Keratinocyte (primary cell): ENCODE measurements at regions not wholly inside any gene's neighbourhood (a gene's known extent, or its start where the extent isn't known, plus 50 kb on each side); places are given as distances from the start of the nearest gene placed in this dataset.

ENCODE experiments used
- DNase-seq: peaks from one replicate; pipeline ENCODE4 v3.0.0-alpha.2; 2011; ENCODE audit warnings: low read depth, missing footprints, low spot score
- FAIRE-seq: peaks from 2 replicates; lab custom pipeline; 2011; peaks lifted over from hg19 to GRCh38; lab: Jason Lieb, UNC
- H2AFZ ChIP-seq: 2 replicates; pipeline ENCODE4 v1.6.0; 2012; ENCODE audit warnings: low read length, control low read depth, inconsistent platforms; ENCODE audit not compliant: control insufficient read depth
- H3K27ac ChIP-seq: 2 replicates; pipeline ENCODE4 v1.5.1; 2011; ENCODE audit warnings: low read length; ENCODE audit not compliant: control insufficient read depth, insufficient read depth
- H3K27me3 ChIP-seq: 3 replicates; pipeline ENCODE4 v1.6.0; 2011; ENCODE audit warnings: low read length; ENCODE audit not compliant: control insufficient read depth, insufficient read depth; ENCODE audit errors: extremely low read depth
- H3K36me3 ChIP-seq, 2 experiments: 2 replicates in 1 of 2; 3 replicates in 1 of 2; pipeline ENCODE4 v1.5.1; 2011; ENCODE audit warnings: low read length in 2 of 2, mild to moderate bottlenecking in 1 of 2; ENCODE audit not compliant: control insufficient read depth in 2 of 2, insufficient read depth in 2 of 2; ENCODE audit errors: extremely low read depth in 1 of 2
- H3K4me1 ChIP-seq: 3 replicates; pipeline ENCODE4 v1.5.1; 2011; ENCODE audit warnings: low read length; ENCODE audit not compliant: control insufficient read depth, insufficient read depth; ENCODE audit errors: extremely low read depth
- H3K4me2 ChIP-seq: 3 replicates; pipeline ENCODE4 v1.6.0; 2011; ENCODE audit warnings: low read depth, low read length; ENCODE audit not compliant: control insufficient read depth, insufficient read depth; ENCODE audit errors: extremely low read depth
- H3K4me3 ChIP-seq, 3 experiments: fragments of 200-600 bp in 1 of 3; sonication (generic) in 1 of 3; 2 replicates in 2 of 3; 3 replicates in 1 of 3; pipeline ENCODE4 v1.5.1; 2011 to 2016; ENCODE audit warnings: low read length in 3 of 3, mild to moderate bottlenecking in 3 of 3, control low read depth in 2 of 3, inconsistent platforms in 1 of 3, low read depth in 1 of 3, mixed read lengths in 1 of 3, mixed run types in 1 of 3, moderate library complexity in 1 of 3; ENCODE audit not compliant: control insufficient read depth in 2 of 3, insufficient read depth in 2 of 3; ENCODE audit errors: extremely low read depth in 1 of 3
- H3K79me2 ChIP-seq: 2 replicates; pipeline ENCODE4 v1.6.0; 2012; ENCODE audit warnings: low read length; ENCODE audit not compliant: control insufficient read depth, insufficient read depth
- H3K9ac ChIP-seq: 3 replicates; pipeline ENCODE4 v1.6.0; 2011; ENCODE audit warnings: low read length; ENCODE audit not compliant: control insufficient read depth, insufficient read depth; ENCODE audit errors: extremely low read depth
- H3K9me1 ChIP-seq: 3 replicates; pipeline ENCODE4 v1.6.0; 2011; ENCODE audit warnings: low read length; ENCODE audit not compliant: control insufficient read depth, insufficient read depth; ENCODE audit errors: extremely low read depth
- H3K9me3 ChIP-seq: 2 replicates; pipeline ENCODE4 v1.5.1; 2012; ENCODE audit warnings: low read depth, low read length; ENCODE audit not compliant: control insufficient read depth
- H4K20me1 ChIP-seq: 3 replicates; pipeline ENCODE4 v1.6.0; 2011; ENCODE audit warnings: low read length; ENCODE audit not compliant: control insufficient read depth, insufficient read depth; ENCODE audit errors: extremely low read depth
- EZH2 ChIP-seq: IDR thresholded peaks from one replicate; pipeline ENCODE4 v1.6.1; 2012; ENCODE audit warnings: inconsistent platforms, mild to moderate bottlenecking, low read length, moderate library complexity
- dilution Hi-C: fragments of 300-500 bp; cut with MboI; formaldehyde crosslinking; loops from one replicate; pipeline ENCODE4 v1.7.0; 2020; ENCODE audit warnings: low sequenced_read_pairs; ENCODE audit not compliant: extremely low pct_ligation_motif_present
- TF ChIP-seq, protein P1 (sequence below), 3 experiments: IDR thresholded peaks in 1 of 3; conservative IDR thresholded peaks in 1 of 3; optimal IDR thresholded peaks in 1 of 3; 2 replicates in 2 of 3; 3 replicates in 1 of 3; pipeline versions ENCODE3 to v1.5.1; 2011; ENCODE audit warnings: low read length in 3 of 3, mild to moderate bottlenecking in 3 of 3, moderate library complexity in 2 of 3, control low read depth in 1 of 3, inconsistent platforms in 1 of 3; ENCODE audit not compliant: insufficient read depth in 2 of 3; ENCODE audit errors: extremely low read depth in 1 of 3

DNA sequence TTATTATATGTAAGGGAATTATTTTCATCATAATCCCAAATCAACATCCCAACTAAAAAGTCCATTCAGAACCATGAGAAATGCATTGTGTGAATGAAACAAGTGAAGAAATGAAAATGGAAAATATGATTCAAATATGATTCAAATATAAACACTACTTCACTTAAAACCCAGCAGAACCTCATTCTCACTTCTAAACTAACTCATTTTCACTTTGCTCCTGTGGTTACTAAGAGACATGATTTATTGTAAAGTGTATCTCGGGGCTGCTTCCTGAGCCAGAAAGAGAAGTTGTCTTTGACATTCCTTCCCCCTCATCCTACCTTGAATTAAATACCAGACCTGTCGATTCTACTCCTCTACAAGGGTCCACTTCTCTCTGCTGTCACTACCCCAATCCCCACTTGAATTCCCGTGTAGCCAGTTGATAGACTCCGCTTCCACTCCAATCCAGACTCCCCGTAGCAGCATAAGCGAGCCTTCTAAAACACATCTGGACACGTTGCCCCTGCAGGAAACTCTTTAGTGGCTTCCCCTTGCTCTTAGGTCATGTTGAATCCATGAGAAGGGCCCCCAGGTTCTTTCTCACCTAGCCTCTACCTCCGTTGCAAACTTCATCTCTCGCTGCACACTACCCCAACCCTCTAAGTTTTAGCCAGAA is 697.0 kb upstream of the ID2 start:
- H3K27me3 ChIP-seq, result no peaks in the 10 kb centered on the region
- no peak overlapping the region for H3K4me2 ChIP-seq
- no peaks in the 10 kb centered on the region for H3K36me3 ChIP-seq
- dilution Hi-C loops, result no loop called here
- DNase-seq (no peak), FAIRE-seq (no peak)
- no peaks in the 10 kb centered on the region for H3K79me2 ChIP-seq
- H3K9ac ChIP-seq, result no peak overlapping the region
- no peak overlapping the region for H3K4me3 ChIP-seq
- H3K4me1 ChIP-seq, result peaks cover 4% of the 10 kb centered on the region
- H4K20me1 ChIP-seq, result no peaks in the 10 kb centered on the region
- no peaks in the 10 kb centered on the region for H3K9me1 ChIP-seq
- no peak overlapping the region for H2AFZ ChIP-seq
- H3K9me3 ChIP-seq, result no peaks in the 10 kb centered on the region
- no peak overlapping the region for H3K27ac ChIP-seq
- TF ChIP-seq, protein P1, sequence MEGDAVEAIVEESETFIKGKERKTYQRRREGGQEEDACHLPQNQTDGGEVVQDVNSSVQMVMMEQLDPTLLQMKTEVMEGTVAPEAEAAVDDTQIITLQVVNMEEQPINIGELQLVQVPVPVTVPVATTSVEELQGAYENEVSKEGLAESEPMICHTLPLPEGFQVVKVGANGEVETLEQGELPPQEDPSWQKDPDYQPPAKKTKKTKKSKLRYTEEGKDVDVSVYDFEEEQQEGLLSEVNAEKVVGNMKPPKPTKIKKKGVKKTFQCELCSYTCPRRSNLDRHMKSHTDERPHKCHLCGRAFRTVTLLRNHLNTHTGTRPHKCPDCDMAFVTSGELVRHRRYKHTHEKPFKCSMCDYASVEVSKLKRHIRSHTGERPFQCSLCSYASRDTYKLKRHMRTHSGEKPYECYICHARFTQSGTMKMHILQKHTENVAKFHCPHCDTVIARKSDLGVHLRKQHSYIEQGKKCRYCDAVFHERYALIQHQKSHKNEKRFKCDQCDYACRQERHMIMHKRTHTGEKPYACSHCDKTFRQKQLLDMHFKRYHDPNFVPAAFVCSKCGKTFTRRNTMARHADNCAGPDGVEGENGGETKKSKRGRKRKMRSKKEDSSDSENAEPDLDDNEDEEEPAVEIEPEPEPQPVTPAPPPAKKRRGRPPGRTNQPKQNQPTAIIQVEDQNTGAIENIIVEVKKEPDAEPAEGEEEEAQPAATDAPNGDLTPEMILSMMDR (optimal IDR thresholded peaks at IDR 0.05 in 1 of 3, IDR thresholded peaks at IDR 0.05 in 1 of 3, conservative IDR thresholded peaks at IDR 0.05 in 1 of 3; ENCODE audit: extremely low read depth in 1 of 3, insufficient read depth in 2 of 3, low read length in 3 of 3), result no peak
- no peak for TF ChIP-seq EZH2

DNA sequence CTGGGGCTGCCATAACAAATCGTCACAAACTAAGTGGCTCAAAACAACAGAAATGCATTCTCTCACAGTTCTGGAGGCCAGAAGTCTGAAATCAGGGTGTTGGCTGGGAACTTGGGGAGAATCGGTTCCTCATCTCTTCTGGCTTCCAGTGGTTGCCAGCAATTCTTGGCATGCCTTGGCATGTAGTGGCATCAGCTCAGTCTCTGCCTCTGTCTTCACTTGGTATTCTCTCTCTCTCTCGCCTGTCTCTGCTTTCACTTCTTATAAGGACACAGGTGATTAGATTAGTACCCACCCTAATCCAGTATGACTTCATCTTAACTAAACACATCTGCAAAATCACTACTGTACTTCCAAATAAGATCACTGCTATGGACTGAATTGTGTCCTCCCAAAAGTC is 695.4 kb upstream of the ID2 start:
- Histone ChIP-seq H3K36me3 (no peaks in the 10 kb centered on the region), H4K20me1 (no peaks in the 10 kb centered on the region), H3K9me1 (no peaks in the 10 kb centered on the region), H3K9ac (no peak overlapping the region), H3K9me3 (no peaks in the 10 kb centered on the region), H3K27me3 (no peaks in the 10 kb centered on the region), H3K4me3 (no peak overlapping the region), H3K79me2 (no peaks in the 10 kb centered on the region), H3K4me1 (peaks cover 4% of the 10 kb centered on the region), H3K27ac (no peak overlapping the region), H3K4me2 (peak overlapping the region; percentile 30), H2AFZ (peak overlapping the region; percentile 55)
- FAIRE-seq (peak; percentile 71), DNase-seq (peak; percentile 33)
- TF ChIP-seq, protein P1 (optimal IDR thresholded peaks at IDR 0.05 in 1 of 3, IDR thresholded peaks at IDR 0.05 in 1 of 3, conservative IDR thresholded peaks at IDR 0.05 in 1 of 3; ENCODE audit: extremely low read depth in 1 of 3, insufficient read depth in 2 of 3, low read length in 3 of 3), result no peak
- no peak for TF ChIP-seq EZH2
- dilution Hi-C loops, result no loop called here
